Tibial nerve (tissue), 4 donors: ENCODE measurements at regions not wholly inside any gene's neighbourhood (a gene's known extent, or its start where the extent isn't known, plus 50 kb on each side); places are given as distances from the start of the nearest gene placed in this dataset.

ENCODE experiments used
- EP300 ChIP-seq, 2 donors: sonication (generic); formaldehyde crosslinking; IDR thresholded peaks; one replicate each; pipeline ENCODE4 v1.6.1; 2017; ENCODE audit warnings: antibody characterized with exemption in 2 of 2, mild to moderate bottlenecking in 1 of 2
- POLR2A ChIP-seq, 2 donors: fragments of 450-650 bp; IDR thresholded peaks; one replicate each; pipeline ENCODE4 v1.6.1; 2017; ENCODE audit warnings: antibody characterized with exemption in 2 of 2, mild to moderate bottlenecking in 2 of 2, moderate library complexity in 2 of 2
- TF ChIP-seq, protein P1 (sequence below), 5 experiments: fragments of 200-600 bp in 3 of 5; fragments of 450-650 bp in 2 of 5; sonication (generic) in 3 of 5; IDR thresholded peaks; one replicate each; pipeline ENCODE4 v1.5.1; 2016 to 2019; ENCODE audit warnings: antibody characterized with exemption in 5 of 5, mild to moderate bottlenecking in 3 of 5, moderate library complexity in 2 of 5

DNA sequence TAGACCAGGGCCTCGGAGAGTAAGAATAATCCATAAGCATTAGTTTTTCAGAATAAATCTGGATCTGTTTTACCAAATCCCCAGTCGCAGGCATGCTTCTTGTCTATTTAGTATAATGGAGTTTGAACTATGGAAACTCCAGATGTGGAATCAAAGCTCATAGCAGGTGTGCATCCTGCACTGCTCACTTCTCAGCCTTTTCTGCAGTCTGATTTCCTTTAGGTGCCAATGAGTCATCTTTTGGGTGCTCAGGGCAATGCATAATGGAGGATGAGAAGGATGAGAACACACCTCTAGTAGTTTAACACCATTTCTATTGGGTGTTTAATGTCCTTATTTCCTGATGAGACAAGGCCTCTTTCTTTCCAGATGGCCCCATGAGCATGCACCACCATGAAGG lies 961.2 kb downstream of the TMEM121 start:
- no peak for TF ChIP-seq POLR2A (IDR thresholded peaks at IDR 0.05)
- TF ChIP-seq, protein P1, sequence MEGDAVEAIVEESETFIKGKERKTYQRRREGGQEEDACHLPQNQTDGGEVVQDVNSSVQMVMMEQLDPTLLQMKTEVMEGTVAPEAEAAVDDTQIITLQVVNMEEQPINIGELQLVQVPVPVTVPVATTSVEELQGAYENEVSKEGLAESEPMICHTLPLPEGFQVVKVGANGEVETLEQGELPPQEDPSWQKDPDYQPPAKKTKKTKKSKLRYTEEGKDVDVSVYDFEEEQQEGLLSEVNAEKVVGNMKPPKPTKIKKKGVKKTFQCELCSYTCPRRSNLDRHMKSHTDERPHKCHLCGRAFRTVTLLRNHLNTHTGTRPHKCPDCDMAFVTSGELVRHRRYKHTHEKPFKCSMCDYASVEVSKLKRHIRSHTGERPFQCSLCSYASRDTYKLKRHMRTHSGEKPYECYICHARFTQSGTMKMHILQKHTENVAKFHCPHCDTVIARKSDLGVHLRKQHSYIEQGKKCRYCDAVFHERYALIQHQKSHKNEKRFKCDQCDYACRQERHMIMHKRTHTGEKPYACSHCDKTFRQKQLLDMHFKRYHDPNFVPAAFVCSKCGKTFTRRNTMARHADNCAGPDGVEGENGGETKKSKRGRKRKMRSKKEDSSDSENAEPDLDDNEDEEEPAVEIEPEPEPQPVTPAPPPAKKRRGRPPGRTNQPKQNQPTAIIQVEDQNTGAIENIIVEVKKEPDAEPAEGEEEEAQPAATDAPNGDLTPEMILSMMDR (IDR thresholded peaks at IDR 0.05): no peak
- TF ChIP-seq EP300 (IDR thresholded peaks at IDR 0.05): no peak
